ENCODE measurements at regions not wholly inside any gene's neighbourhood (a gene's known extent, or its start where the extent isn't known, plus 50 kb on each side); places are given as distances from the start of the nearest gene placed in this dataset.
"Not testable (repeated sequence)": the region's sequence is repeated elsewhere in the genome, so short reads cannot be mapped to it uniquely, and the experiment has no call there.

GRCh38 chr10:61040399-61041016 lies 96.5 kb upstream of the RHOBTB1 start:
- DNase-seq, result no peak

- DNase-seq, result no peak
Observed at GRCh38 chr10:61039868-61040267, 95.9 kb upstream of the RHOBTB1 start.

- not testable (repeated sequence) for DNase-seq
Observed at GRCh38 chr10:61037261-61037830, 93.4 kb upstream of the RHOBTB1 start.

DNA sequence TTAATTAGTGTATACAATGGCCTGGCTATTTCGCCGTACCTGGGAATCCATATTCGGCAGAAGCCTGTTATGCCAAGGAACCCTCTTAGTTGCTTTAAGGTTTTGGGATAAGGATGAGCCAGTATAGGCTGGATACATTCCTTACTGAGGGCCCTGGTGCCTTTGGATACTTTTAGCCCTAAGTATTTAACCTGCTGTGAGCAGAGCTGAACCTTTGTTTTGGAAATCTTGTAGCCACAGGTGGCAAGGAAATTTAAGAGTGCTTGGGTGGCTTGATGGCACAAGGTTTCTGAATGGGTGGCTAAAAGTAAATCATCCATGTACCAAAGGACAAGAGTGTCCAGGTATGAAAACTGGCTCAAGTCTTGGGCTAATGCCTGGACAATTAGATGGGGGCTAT lies 92.2 kb upstream of the RHOBTB1 start:
- not testable (repeated sequence) for DNase-seq

GRCh38 chr10:61031341-61031740 lies 87.4 kb upstream of the RHOBTB1 start:
- no peak for DNase-seq

DNA sequence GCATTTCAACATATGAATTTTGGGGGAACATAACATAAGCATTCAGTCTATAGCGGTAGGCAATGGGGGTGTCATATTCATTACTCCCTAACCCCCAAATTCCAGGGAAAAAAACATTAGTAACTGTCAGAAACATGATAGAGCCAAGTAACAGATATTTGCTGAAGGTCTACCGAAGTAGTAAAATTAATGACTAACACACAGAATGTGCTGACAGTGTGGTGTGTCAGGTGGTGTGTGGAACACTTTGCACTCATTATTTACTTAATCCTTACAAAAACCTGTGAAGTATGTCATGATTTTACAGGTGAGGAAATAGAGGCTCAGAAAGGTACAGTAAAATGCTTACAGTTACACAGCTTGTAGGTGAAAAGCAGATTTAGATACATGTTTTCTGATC lies 85.4 kb upstream of the RHOBTB1 start:
- no peak for DNase-seq

- no peak for DNase-seq
Observed at GRCh38 chr10:61028861-61029361, 84.9 kb upstream of the RHOBTB1 start.

DNA sequence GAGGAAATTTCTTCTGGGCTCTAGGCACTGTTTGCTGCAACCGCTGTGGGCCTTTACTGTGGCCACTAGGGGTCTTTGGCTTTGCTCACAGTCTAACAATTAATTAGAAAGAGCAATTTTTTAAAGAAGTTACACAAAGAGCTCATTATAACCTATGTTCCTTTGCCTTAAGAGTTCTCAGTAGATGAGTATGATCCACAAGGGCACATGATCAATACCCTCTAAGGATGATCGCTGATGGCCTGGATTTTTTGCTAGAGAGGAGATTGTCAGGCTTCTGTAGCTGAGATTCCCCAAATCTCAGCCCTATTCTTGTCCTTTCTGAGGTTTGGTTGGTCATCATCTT lies 80.8 kb upstream of the RHOBTB1 start:
- no peak for DNase-seq

DNA sequence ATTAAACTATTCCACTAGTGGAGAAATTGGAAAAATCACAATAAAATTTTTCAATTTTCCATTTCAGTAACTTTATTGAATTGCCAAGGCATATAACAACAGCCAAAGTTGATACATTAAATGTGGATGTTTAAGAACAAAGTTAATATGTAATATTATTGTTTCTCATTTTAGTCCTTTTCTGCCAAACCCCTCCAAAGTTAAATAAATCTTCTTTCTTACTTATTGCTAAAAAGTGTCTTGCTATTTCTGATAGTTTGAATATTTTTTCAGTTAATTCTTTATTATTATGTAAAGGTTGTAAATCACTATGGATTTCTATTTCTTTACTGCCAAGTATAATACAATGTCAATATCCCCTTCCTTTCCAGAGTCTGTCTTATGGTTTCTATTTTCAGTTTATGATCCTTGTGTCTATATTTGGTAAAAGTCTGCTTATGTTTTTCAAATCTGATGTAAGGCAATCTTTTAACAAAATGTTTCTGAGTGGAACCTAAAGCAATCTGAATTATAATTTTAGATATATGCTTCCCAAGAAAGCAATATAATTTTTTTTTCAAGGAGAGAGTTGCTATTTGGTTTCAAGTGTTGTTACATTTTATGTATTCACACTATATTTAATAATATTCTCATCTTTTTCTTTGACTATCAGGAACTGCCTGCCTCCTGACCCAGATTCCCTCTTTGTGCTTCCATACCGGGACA lies 80.3 kb upstream of the RHOBTB1 start:
- no peak for DNase-seq

GRCh38 chr10:61023053-61023452 lies 79.1 kb upstream of the RHOBTB1 start:
- DNase-seq, result no peak

GRCh38 chr10:61021926-61022325 lies 77.9 kb upstream of the RHOBTB1 start:
- no peak for DNase-seq

- no peak for DNase-seq
Observed at GRCh38 chr10:61020420-61021158, 76.6 kb upstream of the RHOBTB1 start.

DNA sequence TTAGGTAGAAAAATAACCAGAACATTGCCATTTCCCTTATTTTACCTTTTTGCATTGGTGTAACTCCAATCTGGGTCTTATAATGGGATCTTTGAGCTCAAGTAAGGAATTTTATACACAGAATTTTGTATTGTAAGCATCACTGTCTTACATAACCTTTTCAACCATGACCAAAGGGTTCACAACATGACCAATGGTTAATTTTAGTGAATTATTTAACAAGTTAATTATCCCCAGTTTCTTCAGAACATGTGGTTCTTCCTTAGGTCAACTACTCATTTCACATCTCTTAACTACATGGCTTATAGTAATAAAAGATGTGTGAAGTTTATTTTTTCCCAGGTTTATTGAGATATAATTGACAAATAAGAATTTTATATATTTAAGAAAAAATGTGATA lies 74.2 kb upstream of the RHOBTB1 start:
- no peak for DNase-seq

DNA sequence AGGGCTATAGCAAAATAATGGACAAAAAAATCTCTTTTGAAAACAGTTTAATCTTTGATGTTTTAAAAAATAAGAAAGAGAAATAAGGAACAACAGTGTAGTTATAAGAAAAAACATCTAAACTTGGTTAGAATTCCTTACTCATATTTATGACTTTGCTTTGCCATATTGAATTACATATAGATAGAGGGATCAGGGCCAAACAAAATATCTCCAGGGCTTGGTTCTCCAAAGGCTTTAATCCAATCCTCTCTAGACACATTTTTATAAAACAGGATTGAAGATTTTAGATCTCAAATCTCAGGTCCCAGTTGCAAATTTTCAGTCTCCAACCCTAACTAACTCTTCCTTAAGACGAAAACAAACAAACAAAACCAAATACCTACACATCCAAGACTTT lies 72.6 kb upstream of the RHOBTB1 start:
- DNase-seq, result no peak

DNA sequence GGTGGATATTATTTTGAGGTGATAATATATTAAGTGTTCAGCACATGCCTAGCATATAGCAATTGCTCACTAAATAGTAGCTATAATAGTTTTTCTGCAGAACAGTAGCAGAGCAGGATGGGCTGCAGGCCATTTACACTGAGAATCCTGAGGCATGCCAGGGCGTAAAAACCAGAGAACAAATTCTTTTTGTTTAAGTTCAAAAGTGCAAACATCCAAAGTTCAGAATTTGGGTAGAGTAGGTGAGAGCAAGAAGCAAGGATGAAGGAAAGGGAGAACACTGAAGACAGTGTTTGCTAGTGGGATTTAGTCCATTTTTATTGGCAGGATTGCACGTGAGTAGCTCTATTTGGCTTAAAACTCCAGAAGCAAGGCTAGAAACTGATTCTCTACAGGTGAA lies 72.0 kb upstream of the RHOBTB1 start:
- DNase-seq, result no peak

- DNase-seq, result no peak
Observed at GRCh38 chr10:61010863-61011262, 66.9 kb upstream of the RHOBTB1 start.

DNA sequence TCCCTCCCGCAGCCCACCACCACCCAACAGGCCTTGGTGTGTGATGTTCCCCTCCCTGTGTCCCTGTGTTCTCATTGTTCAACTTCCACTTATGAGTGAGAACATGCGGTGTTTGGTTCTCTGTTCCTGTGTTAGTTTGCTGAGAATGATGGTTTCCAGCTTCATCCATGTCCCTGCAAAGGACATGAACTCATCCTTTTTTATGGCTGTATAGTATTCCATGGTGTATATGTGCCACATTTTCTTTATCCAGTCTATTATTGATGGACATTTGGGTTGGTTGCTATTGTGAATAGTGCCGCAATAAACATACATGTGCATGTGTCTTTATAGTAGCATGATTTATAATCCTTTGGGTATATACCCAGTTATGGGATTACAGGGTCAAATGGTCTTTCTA lies 59.1 kb upstream of the RHOBTB1 start:
- not testable (repeated sequence) for DNase-seq

DNA sequence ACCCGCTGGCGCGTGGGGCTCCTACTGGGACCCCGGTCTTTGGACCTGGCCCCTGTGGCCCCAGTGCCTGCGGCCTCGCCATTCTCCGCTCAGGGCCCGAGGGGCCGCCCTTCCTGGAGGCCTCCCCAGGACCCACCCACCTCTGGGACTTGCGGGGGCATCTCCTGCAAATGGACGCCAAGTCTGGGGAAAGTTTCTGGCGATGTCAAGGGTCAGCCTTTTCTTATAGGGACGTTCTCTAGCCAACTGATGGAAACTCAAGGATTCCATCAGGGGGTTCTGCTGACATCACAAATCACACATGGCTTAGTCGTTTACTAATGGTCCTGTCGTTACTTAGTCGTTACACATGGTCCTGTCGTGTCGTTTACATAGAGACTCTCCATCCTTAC lies 57.7 kb upstream of the RHOBTB1 start:
- DNase-seq, result no peak

DNA sequence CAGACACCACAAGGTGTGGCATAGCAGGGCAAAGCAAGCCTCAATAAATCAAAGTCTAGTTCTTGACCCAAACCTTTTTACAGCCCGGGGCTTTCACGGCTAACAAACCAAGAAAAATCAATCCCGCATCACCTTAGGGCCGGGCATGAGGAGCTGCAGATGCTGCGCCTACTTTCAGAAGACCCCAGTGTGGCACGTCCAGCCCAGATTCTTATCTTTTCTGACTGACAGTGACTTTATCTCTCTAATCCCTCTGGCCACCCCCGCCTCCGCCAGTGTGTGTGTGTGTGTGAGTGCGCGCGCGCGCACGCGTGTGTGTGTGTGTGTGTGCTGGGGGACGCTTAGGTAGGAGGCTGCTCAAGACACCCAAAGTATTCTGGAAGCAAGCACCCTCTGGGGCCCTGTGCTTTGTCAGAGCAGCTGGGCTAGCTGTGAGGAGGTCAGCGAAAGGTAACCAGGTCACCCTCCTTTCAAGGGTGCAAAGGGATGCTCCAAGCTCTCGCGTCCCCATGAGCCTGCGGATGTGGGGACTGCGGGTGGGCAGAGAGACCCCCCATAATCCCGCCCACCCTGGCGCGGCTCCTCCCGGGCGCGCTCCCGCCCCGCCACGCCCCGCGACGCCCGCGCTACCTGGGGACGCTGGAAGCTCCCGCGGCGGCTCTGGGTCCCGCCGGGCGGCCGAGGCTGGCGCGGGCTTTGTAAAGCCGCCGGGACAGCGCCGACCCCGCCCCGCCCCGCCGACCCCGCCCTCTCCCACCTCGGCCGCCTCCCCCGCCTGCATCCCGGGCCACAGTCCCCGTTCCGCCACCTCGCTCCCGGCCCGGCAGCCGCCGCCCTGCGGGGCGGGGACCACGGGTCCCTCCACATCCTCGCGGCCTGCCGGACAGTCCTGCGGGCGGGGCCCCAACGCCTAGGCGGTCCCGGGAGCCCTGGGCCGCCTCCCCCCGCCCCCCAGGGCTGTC lies 57.1 kb upstream of the RHOBTB1 start:
- DNase-seq, result no peak

DNA sequence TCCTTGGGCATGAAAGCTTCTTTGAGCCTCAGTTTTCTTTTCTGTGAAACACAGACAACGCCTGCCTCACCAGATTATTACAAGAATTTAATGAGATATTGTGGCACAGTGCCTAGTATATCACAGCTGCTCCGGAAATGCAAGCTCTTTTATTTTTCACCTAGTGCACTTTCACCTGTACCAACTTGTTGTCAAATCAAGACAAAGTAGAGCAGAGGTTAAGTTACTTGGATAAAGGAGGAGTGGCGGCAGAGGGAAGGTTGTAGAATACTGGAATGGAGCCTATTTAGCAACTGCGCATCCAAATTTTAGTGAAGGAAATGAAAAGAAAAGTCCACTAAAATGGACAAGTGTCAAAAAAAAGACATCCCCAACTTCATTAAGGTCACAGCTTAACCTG lies 54.9 kb upstream of the RHOBTB1 start:
- DNase-seq, result no peak

DNA sequence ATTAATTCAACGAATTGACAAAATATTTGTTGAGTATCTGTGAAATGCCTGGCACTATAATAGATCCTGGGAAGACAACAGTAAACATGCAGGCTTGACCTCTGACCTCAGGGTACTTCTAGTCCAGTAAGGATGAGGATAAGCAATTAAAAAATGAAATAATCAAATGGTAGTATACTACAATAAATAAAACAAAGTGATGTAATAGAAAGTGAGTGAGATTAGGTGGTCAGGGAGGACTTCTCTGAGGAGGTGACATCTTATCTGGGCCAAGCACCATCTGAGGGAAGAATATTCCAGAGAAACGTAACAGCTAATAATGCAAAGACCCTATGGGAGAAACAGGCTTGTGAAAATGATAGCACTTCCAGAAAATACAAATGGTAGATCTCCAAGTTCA lies 50.1 kb upstream of the RHOBTB1 start:
- DNase-seq, result no peak
